Neural cell (in vitro differentiated cells): ENCODE measurements at regions not wholly inside any gene's neighbourhood (a gene's known extent, or its start where the extent isn't known, plus 50 kb on each side); places are given as distances from the start of the nearest gene placed in this dataset.

Experiments used
- EP300 ChIP-seq: fragments of 450-650 bp; conservative IDR thresholded peaks from 2 replicates; pipeline ENCODE4 v1.6.1; 2014; ENCODE audit warnings: antibody characterized with exemption, mild to moderate bottlenecking, moderate library complexity; ENCODE audit not compliant: poor library complexity, severe bottlenecking
- TF ChIP-seq, protein P1 (sequence below): fragments of 450-650 bp; IDR thresholded peaks from 2 replicates; pipeline ENCODE4 v1.5.1; 2014; ENCODE audit warnings: antibody characterized with exemption, mild to moderate bottlenecking, moderate library complexity; ENCODE audit not compliant: poor library complexity, severe bottlenecking

DNA sequence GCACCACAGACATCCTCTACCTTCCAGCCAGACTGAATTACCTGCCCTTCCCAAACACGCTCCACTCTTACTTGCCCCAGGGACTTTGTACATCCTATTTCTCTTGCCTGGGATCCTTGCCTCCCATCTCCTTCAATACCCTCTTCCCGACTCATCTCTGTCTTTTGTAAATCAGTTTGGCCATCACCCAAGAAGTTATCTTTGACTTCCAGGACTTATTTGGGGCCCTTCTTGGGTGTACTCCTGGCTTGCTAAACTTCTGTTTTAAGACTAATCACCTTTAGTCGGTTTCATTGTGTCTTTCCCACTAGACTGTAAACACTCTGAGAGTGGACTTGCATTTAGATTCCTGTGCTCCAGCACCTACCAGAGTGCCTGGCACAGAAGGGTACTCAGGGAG, 545.6 kb downstream of the ACTL7B start:
- TF ChIP-seq, protein P1, sequence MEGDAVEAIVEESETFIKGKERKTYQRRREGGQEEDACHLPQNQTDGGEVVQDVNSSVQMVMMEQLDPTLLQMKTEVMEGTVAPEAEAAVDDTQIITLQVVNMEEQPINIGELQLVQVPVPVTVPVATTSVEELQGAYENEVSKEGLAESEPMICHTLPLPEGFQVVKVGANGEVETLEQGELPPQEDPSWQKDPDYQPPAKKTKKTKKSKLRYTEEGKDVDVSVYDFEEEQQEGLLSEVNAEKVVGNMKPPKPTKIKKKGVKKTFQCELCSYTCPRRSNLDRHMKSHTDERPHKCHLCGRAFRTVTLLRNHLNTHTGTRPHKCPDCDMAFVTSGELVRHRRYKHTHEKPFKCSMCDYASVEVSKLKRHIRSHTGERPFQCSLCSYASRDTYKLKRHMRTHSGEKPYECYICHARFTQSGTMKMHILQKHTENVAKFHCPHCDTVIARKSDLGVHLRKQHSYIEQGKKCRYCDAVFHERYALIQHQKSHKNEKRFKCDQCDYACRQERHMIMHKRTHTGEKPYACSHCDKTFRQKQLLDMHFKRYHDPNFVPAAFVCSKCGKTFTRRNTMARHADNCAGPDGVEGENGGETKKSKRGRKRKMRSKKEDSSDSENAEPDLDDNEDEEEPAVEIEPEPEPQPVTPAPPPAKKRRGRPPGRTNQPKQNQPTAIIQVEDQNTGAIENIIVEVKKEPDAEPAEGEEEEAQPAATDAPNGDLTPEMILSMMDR = no peak
- TF ChIP-seq EP300 = no peak
